H9 (cell line): ENCODE measurements at regions not wholly inside any gene's neighbourhood (a gene's known extent, or its start where the extent isn't known, plus 50 kb on each side); places are given as distances from the start of the nearest gene placed in this dataset.

ENCODE experiments used
- DNase-seq: peaks from one replicate; pipeline ENCODE4 v3.0.0-alpha.2; 2017
- H2AFZ ChIP-seq: one replicate; pipeline ENCODE4 v1.6.1; 2013; ENCODE audit warnings: mild to moderate bottlenecking, low read length, control low read depth, moderate library complexity
- H2AK5ac ChIP-seq: 2 replicates; pipeline ENCODE4 v1.6.1; 2013; ENCODE audit warnings: low read length, control low read depth, mixed read lengths; ENCODE audit not compliant: insufficient read length
- H2BK120ac ChIP-seq: one replicate; pipeline ENCODE4 v1.6.1; 2013; ENCODE audit warnings: low read depth, mild to moderate bottlenecking, low read length, control low read depth, inconsistent platforms; ENCODE audit not compliant: poor library complexity, severe bottlenecking
- H2BK12ac ChIP-seq: 2 replicates; pipeline ENCODE4 v1.6.1; 2013; ENCODE audit warnings: low read length, control low read depth, mixed read lengths, low read depth; ENCODE audit not compliant: insufficient read length
- H2BK15ac ChIP-seq: 2 replicates; pipeline ENCODE4 v1.6.1; 2013; ENCODE audit warnings: low read depth, low read length, control low read depth
- H2BK20ac ChIP-seq: one replicate; pipeline ENCODE4 v1.6.1; 2013; ENCODE audit warnings: low read depth, mild to moderate bottlenecking, low read length, control low read depth, inconsistent platforms; ENCODE audit not compliant: poor library complexity, severe bottlenecking
- H2BK5ac ChIP-seq: 2 replicates; pipeline ENCODE4 v1.6.1; 2013; ENCODE audit warnings: low read length, control low read depth, mixed read lengths; ENCODE audit not compliant: insufficient read length
- H3K14ac ChIP-seq: 2 replicates; pipeline ENCODE4 v1.6.1; 2013; ENCODE audit warnings: low read length, control low read depth; ENCODE audit not compliant: insufficient read depth
- H3K18ac ChIP-seq: 2 replicates; pipeline ENCODE4 v1.6.1; 2013; ENCODE audit warnings: low read depth, mild to moderate bottlenecking, mixed read lengths, low read length, control low read depth; ENCODE audit not compliant: insufficient read length
- H3K23ac ChIP-seq: 2 replicates; pipeline ENCODE4 v1.6.1; 2013; ENCODE audit warnings: low read length, control low read depth, mixed read lengths, low read depth; ENCODE audit not compliant: insufficient read length
- H3K23me2 ChIP-seq: 2 replicates; pipeline ENCODE4 v1.6.1; 2013; ENCODE audit warnings: low read depth, mild to moderate bottlenecking, mixed read lengths, low read length, control low read depth; ENCODE audit not compliant: insufficient read length, poor library complexity, severe bottlenecking
- H3K27ac ChIP-seq: 2 replicates; pipeline ENCODE4 v1.5.1; 2013; ENCODE audit warnings: low read length, control low read depth, mixed read lengths, low read depth; ENCODE audit not compliant: insufficient read length
- H3K27me3 ChIP-seq: 2 replicates; pipeline ENCODE4 v1.6.1; 2013; ENCODE audit warnings: low read length, control low read depth, inconsistent platforms; ENCODE audit not compliant: insufficient read depth
- H3K4ac ChIP-seq: 2 replicates; pipeline ENCODE4 v1.6.1; 2013; ENCODE audit warnings: low read depth, mild to moderate bottlenecking, control low read depth, inconsistent platforms, low read length, moderate library complexity
- H3K4me1 ChIP-seq: 2 replicates; pipeline ENCODE4 v1.6.1; 2013; ENCODE audit warnings: low read length, control low read depth, inconsistent platforms; ENCODE audit not compliant: insufficient read depth
- H3K4me2 ChIP-seq: 2 replicates; pipeline ENCODE4 v1.6.1; 2013; ENCODE audit warnings: low read length, control low read depth, mixed read lengths; ENCODE audit not compliant: insufficient read length, insufficient read depth
- H3K56ac ChIP-seq: 2 replicates; pipeline ENCODE4 v1.6.1; 2013; ENCODE audit warnings: low read depth, mild to moderate bottlenecking, mixed read lengths, low read length, control low read depth; ENCODE audit not compliant: insufficient read length
- H3K79me1 ChIP-seq: 2 replicates; pipeline ENCODE4 v1.6.1; 2013; ENCODE audit warnings: low read depth, mild to moderate bottlenecking, moderate library complexity, low read length, control low read depth, inconsistent platforms; ENCODE audit not compliant: insufficient read depth, poor library complexity, severe bottlenecking
- H3K79me2 ChIP-seq: 2 replicates; pipeline ENCODE4 v1.6.1; 2013; ENCODE audit warnings: low read length, control low read depth, inconsistent platforms; ENCODE audit not compliant: insufficient read depth
- H3K9ac ChIP-seq: 2 replicates; pipeline ENCODE4 v1.6.1; 2013; ENCODE audit warnings: low read length, control low read depth, mixed read lengths; ENCODE audit not compliant: insufficient read length; ENCODE audit errors: extremely low read depth
- H3K9me3 ChIP-seq: one replicate; pipeline ENCODE4 v1.6.1; 2013; ENCODE audit warnings: low read depth, low read length, inconsistent platforms; ENCODE audit not compliant: control insufficient read depth
- H3T11ph ChIP-seq: one replicate; pipeline ENCODE4 v1.6.1; 2013; ENCODE audit warnings: mild to moderate bottlenecking, low read length, control low read depth, inconsistent platforms
- H4K20me1 ChIP-seq: one replicate; pipeline ENCODE4 v1.6.1; 2013; ENCODE audit not compliant: control insufficient read depth, insufficient read length, insufficient read depth
- H4K5ac ChIP-seq: 2 replicates; pipeline ENCODE4 v1.6.1; 2013; ENCODE audit warnings: low read depth, mild to moderate bottlenecking, mixed read lengths, low read length, control low read depth; ENCODE audit not compliant: insufficient read length
- H4K8ac ChIP-seq: replicated peaks from 2 replicates; pipeline ENCODE4 v1.6.1; 2013; ENCODE audit warnings: low read length, control low read depth, mixed read lengths, low read depth; ENCODE audit not compliant: insufficient read length
- H4K91ac ChIP-seq: 2 replicates; pipeline ENCODE4 v1.6.1; 2013; ENCODE audit warnings: low read depth, mild to moderate bottlenecking, moderate library complexity, mixed read lengths, low read length, control low read depth; ENCODE audit not compliant: insufficient read length
- H3K27ac Mint-ChIP-seq, 3 experiments: 2 replicates in 2 of 3; 3 replicates in 1 of 3; pipeline ENCODE4 v1.8.0; 2020 to 2021; ENCODE audit warnings: mixed read lengths in 3 of 3, mild to moderate bottlenecking in 1 of 3, moderate library complexity in 1 of 3
- H3K27me3 Mint-ChIP-seq: 2 replicates; pipeline ENCODE4 v1.8.0; 2021; ENCODE audit warnings: low read depth, mild to moderate bottlenecking, moderate library complexity, mixed read lengths
- H3K36me3 Mint-ChIP-seq, 3 experiments: 2 replicates in 2 of 3; 3 replicates in 1 of 3; pipeline ENCODE4 v1.8.0; 2020 to 2021; ENCODE audit warnings: low read depth in 3 of 3, mixed read lengths in 3 of 3; ENCODE audit not compliant: insufficient read depth in 1 of 3
- H3K4me1 Mint-ChIP-seq, 2 experiments: 2 replicates each; pipeline ENCODE4 v1.8.0; 2020; ENCODE audit warnings: mixed read lengths in 2 of 2
- H3K4me3 Mint-ChIP-seq, 2 experiments: 2 replicates in 1 of 2; 3 replicates in 1 of 2; pipeline ENCODE4 v1.8.0; 2020 to 2021; ENCODE audit warnings: mild to moderate bottlenecking in 2 of 2, mixed read lengths in 2 of 2, moderate library complexity in 1 of 2
- H3K9me3 Mint-ChIP-seq, 2 experiments: 2 replicates in 1 of 2; 3 replicates in 1 of 2; pipeline ENCODE4 v1.8.0; 2020; ENCODE audit warnings: mild to moderate bottlenecking in 2 of 2, mixed read lengths in 2 of 2, moderate library complexity in 1 of 2
- CTCF ChIP-seq: fragments of 200-600 bp; sonication (generic); conservative IDR thresholded peaks from 3 replicates; pipeline ENCODE4 v1.8.0; 2021; ENCODE audit warnings: antibody characterized with exemption, mild to moderate bottlenecking
- WGBS: extraction: QIAGEN DNeasy Blood & Tissue Kit; methylation state at CpG from one replicate; pipeline ENCODE4 v1.1.7; 2013; ENCODE audit warnings: missing lambda C conversion rate, low lambda C conversion rate, mixed read lengths; ENCODE audit not compliant: insufficient read length; ENCODE audit errors: extremely low coverage; 5-methylcytosine and 5-hydroxymethylcytosine counted together

- Histone ChIP-seq H2BK5ac (no peak overlapping the region), H2BK20ac (no peak overlapping the region), H2AK5ac (no peak overlapping the region), H3K4me2 (no peak overlapping the region), H3K27me3 (no peaks in the 10 kb centered on the region), H3K79me2 (no peaks in the 10 kb centered on the region), H2AFZ (no peak overlapping the region), H4K5ac (no peak overlapping the region), H3K18ac (no peak overlapping the region), H3K23ac (no peak overlapping the region), H3K23me2 (no peaks in the 10 kb centered on the region), H4K20me1 (no peaks in the 10 kb centered on the region), H4K91ac (no peak overlapping the region), H4K8ac (no peak overlapping the region), H3K9me3 (no peaks in the 10 kb centered on the region), H2BK12ac (no peak overlapping the region), H3K56ac (no peak overlapping the region), H3K4me1 (no peaks in the 10 kb centered on the region; the same call in 1 of the 2 replicates), H3K79me1 (no peaks in the 10 kb centered on the region), H2BK15ac (no peak overlapping the region), H2BK120ac (no peak overlapping the region), H3K14ac (no peak overlapping the region), H3K4ac (no peak overlapping the region), H3K27ac (no peak overlapping the region), H3K9ac (no peak overlapping the region), H3T11ph (no peak overlapping the region)
- Mint-ChIP-seq H3K36me3 (no peaks in the 10 kb centered on the region), H3K4me3 (no peak overlapping the region), H3K27ac (no peak overlapping the region), H3K9me3 (no peaks in the 10 kb centered on the region; a peak in 1 of 5 replicates), H3K27me3 (peaks cover 26% of the 10 kb centered on the region), H3K4me1 (peaks cover 28 to 36% of the 10 kb centered on the region in 2 experiments)
- no peak for DNase-seq
- no CpG with 5 or more reads among the region's 7 CpGs for WGBS
- no peak for TF ChIP-seq CTCF
Observed at GRCh38 chr9:93813221-93814076, 141.7 kb downstream of the BARX1 start.
